ENCODE measurements at regions not wholly inside any gene's neighbourhood (a gene's known extent, or its start where the extent isn't known, plus 50 kb on each side); places are given as distances from the start of the nearest gene placed in this dataset.

DNA sequence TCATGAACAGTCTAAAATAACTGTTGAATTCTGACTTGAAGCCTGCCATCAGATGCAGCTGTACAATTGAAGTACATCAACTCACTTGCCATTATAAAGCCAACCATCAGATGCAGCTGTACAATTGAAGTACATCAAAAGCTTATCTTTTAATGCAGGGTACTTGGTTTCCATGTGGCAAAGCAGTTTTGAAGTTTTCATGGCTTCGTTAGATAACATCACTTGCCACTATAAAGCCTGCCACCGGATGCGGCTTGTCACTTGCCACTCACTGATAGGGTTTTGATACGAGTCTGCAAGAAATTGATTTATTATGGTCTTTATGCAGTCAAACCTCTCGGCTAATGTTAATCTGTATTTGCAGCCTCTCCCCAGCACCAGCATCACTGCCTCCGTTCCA lies 1605.8 kb downstream of the SUCLG1 start:
- DNase-seq (ENCODE audit: extremely low read depth, insufficient read length): no peak
- TF ChIP-seq, protein P1, sequence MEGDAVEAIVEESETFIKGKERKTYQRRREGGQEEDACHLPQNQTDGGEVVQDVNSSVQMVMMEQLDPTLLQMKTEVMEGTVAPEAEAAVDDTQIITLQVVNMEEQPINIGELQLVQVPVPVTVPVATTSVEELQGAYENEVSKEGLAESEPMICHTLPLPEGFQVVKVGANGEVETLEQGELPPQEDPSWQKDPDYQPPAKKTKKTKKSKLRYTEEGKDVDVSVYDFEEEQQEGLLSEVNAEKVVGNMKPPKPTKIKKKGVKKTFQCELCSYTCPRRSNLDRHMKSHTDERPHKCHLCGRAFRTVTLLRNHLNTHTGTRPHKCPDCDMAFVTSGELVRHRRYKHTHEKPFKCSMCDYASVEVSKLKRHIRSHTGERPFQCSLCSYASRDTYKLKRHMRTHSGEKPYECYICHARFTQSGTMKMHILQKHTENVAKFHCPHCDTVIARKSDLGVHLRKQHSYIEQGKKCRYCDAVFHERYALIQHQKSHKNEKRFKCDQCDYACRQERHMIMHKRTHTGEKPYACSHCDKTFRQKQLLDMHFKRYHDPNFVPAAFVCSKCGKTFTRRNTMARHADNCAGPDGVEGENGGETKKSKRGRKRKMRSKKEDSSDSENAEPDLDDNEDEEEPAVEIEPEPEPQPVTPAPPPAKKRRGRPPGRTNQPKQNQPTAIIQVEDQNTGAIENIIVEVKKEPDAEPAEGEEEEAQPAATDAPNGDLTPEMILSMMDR (IDR thresholded peaks at IDR 0.05; ENCODE audit: insufficient read depth, low read length, poor library complexity, severe bottlenecking): no peak

DNA sequence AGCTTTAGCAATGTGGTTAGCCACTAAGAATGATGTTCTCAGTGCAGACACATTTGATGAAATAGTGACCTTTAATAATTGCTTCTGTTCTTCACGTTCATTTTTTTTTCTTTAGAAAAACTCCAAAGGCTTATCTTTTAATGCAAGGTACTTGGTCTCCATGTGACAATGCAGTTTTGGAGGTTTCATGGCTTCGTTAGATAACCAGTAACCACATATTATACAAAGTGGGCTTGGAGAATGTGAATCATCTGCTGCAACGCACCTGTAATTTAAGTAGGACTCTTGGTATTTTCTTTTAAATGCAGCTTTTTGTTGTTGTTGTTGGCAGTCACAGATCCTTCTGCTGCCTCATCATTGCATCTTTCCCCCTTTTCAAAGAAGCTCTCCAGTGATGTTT lies 1606.3 kb downstream of the SUCLG1 start:
- Histone ChIP-seq H3K36me3 (ENCODE audit: control insufficient read depth, insufficient read depth, low read length) (no peaks in the 10 kb centered on the region), H3K27me3 (replicated peaks; ENCODE audit: control insufficient read depth, insufficient read depth, low read length) (no peaks in the 10 kb centered on the region), H3K4me3 (replicated peaks; ENCODE audit: low read depth, low read length) (no peak overlapping the region)
- no peak for DNase-seq (ENCODE audit: extremely low read depth, insufficient read length)
- TF ChIP-seq, protein P1 (IDR thresholded peaks at IDR 0.05; ENCODE audit: insufficient read depth, low read length, poor library complexity, severe bottlenecking): no peak

More for the DNA sequence above, 1605.8 kb downstream of the SUCLG1 start:
- Histone ChIP-seq H3K4me3 (replicated peaks; ENCODE audit: low read depth, low read length) (no peak overlapping the region), H3K27me3 (replicated peaks; ENCODE audit: control insufficient read depth, insufficient read depth, low read length) (no peaks in the 10 kb centered on the region), H3K36me3 (ENCODE audit: control insufficient read depth, insufficient read depth, low read length) (no peaks in the 10 kb centered on the region)

DNA sequence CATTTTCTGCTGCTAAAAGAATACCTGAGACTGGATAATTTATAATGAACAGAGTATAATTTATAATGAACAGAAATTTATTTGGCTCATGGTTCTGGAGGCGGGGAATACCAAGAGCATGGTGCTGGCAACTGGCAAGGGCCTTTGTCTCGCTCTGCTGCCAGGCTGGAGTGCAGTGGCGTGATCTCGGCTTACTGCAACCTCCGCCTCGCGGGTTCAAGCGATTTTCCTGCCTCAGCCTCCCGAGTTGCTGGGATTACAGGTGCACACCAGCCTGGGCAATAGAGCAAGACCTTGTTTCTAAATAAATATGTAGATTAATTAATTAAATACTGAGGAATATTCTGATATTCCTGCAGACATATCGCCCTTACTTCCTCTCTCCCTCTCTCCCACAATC lies 1610.8 kb downstream of the SUCLG1 start:
- no peak for DNase-seq (ENCODE audit: extremely low read depth, insufficient read length)
- TF ChIP-seq, protein P1 (IDR thresholded peaks at IDR 0.05; ENCODE audit: insufficient read depth, low read length, poor library complexity, severe bottlenecking): no peak
- no peak overlapping the region for H3K4me3 ChIP-seq (replicated peaks; ENCODE audit: low read depth, low read length)
- H3K27me3 ChIP-seq (replicated peaks; ENCODE audit: control insufficient read depth, insufficient read depth, low read length): no peaks in the 10 kb centered on the region
- no peaks in the 10 kb centered on the region for H3K36me3 ChIP-seq (ENCODE audit: control insufficient read depth, insufficient read depth, low read length)

DNA sequence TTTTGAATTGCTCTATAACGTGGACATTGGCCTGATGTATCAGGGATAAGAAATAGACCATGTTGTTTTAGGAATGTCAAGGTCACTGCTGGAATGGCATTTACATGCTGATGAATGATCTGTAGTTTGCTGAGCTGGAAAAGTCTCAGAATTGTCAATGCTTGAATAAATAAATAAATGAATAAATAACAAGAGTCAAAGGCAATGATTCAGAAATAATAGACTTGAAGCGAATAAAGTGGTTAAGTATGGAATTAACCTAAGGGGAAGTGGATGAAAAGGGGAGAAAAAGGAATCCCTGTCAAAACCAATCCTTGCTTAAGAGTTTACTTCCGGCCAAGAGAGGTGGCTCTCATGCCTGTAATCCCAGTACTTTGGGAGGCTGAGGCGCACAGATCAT lies 1620.0 kb downstream of the SUCLG1 start:
- TF ChIP-seq, protein P1 (IDR thresholded peaks at IDR 0.05; ENCODE audit: insufficient read depth, low read length, poor library complexity, severe bottlenecking): no peak
- DNase-seq (ENCODE audit: extremely low read depth, insufficient read length): no peak
- H3K4me3 ChIP-seq (replicated peaks; ENCODE audit: low read depth, low read length): no peak overlapping the region
- H3K27me3 ChIP-seq (replicated peaks; ENCODE audit: control insufficient read depth, insufficient read depth, low read length): no peaks in the 10 kb centered on the region
- no peaks in the 10 kb centered on the region for H3K36me3 ChIP-seq (ENCODE audit: control insufficient read depth, insufficient read depth, low read length)

DNA sequence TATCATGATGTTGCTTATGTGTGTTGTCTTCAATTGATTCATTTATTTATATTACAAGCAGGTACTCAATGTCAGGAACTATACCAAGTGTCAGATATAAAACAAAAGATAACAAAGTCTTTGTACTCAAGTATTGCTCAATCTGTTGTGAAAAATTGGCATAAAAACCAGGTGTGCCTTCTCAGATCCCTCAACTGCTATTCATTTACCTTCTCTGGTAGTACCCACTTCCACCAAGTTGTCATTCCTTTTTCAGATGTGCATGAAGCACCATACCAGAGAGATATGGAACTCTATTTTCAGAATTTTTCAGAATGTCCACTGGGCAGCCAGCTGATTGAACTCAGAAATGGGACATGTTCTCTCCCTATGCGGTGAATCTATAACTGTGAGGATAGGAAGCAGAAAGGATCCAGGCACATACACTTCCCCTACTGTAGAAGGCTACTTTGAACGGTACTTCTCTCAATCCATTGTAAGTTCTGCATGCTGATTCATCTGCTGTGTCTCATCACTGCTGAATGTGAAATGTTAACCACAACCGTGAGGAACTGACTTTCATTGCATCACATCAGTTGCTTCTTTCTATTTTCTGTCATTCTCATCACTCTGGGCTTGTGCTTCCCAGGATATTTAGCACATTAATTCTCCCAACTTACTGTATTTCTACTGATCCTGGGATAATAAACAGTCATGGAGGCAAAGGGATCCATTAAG lies 1621.3 kb downstream of the SUCLG1 start:
- no peak for DNase-seq (ENCODE audit: extremely low read depth, insufficient read length)
- TF ChIP-seq, protein P1 (IDR thresholded peaks at IDR 0.05; ENCODE audit: insufficient read depth, low read length, poor library complexity, severe bottlenecking): no peak
- H3K36me3 ChIP-seq (ENCODE audit: control insufficient read depth, insufficient read depth, low read length): no peaks in the 10 kb centered on the region
- no peaks in the 10 kb centered on the region for H3K27me3 ChIP-seq (replicated peaks; ENCODE audit: control insufficient read depth, insufficient read depth, low read length)
- no peak overlapping the region for H3K4me3 ChIP-seq (replicated peaks; ENCODE audit: low read depth, low read length)

DNA sequence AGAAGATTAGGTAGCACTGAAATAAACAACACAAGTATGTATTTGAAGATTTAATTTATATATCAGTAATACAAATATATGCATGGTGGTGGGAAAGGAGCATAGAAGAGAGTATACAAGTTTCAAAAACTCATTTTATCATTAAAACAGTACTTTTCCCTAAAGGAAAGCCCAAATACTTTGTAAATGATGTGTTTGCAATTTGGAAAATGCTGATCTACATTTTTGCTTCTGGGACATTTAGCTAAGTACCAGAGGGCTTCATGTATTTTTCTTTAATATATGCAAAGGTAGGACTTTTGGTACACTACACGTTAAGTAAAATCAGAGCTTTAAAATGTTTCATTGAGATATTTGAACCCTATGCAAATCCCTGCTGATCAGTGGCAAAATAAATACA lies 1624.2 kb downstream of the SUCLG1 start:
- TF ChIP-seq, protein P1 (IDR thresholded peaks at IDR 0.05; ENCODE audit: insufficient read depth, low read length, poor library complexity, severe bottlenecking): no peak
- no peaks in the 10 kb centered on the region for H3K36me3 ChIP-seq (ENCODE audit: control insufficient read depth, insufficient read depth, low read length)

More for the DNA sequence above, 1624.2 kb downstream of the SUCLG1 start:
- Histone ChIP-seq H3K4me3 (replicated peaks; ENCODE audit: low read depth, low read length) (no peak overlapping the region), H3K27me3 (replicated peaks; ENCODE audit: control insufficient read depth, insufficient read depth, low read length) (no peaks in the 10 kb centered on the region)
- no peak for DNase-seq (ENCODE audit: extremely low read depth, insufficient read length)
